Mammary epithelial cell (primary cell): ENCODE measurements at regions not wholly inside any gene's neighbourhood (a gene's known extent, or its start where the extent isn't known, plus 50 kb on each side); places are given as distances from the start of the nearest gene placed in this dataset.

Source experiments
- EZH2 ChIP-seq: IDR thresholded peaks from 2 replicates; pipeline ENCODE4 v1.6.1; 2012; ENCODE audit warnings: low read length, inconsistent platforms, borderline replicate concordance
- TF ChIP-seq, protein P1 (sequence below), 2 donors: IDR thresholded peaks in 1 of 2; conservative IDR thresholded peaks in 1 of 2; 2 replicates each; pipeline ENCODE4 v1.5.1; 2011 to 2012; ENCODE audit warnings: inconsistent platforms in 2 of 2, low read length in 2 of 2, mild to moderate bottlenecking in 2 of 2, control low read depth in 1 of 2, low read depth in 1 of 2; ENCODE audit not compliant: insufficient read depth in 1 of 2; ENCODE audit errors: extremely low read depth in 1 of 2

DNA sequence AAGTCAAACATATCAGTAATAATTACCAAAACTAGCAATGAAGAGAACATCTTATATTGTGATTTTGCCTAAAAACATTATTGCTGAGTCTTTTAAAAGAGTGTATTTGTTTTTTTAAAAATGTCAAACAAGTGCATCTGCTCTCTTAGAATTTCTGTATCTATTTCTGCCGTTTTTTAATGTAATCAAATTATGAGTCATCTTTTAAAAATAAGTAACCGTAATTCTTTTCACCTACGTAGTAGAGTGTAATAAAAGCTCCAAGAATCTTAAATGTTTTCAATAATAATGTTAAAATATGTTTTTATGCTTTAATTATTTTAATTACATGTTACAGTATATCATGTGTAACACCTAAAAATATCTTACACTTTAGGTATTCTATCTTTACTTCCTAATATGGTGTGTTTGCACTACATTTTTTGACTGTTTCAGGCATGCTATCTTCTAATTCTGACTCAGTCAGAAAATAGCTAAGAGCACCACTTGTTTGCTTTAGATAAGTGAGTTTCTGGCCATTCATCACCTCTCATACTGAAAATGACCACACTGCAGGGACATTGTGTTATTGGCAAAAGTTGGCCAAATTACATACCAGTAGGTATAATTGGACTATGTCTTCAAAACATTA lies 368.5 kb downstream of the PCDH7 start:
- TF ChIP-seq, protein P1, sequence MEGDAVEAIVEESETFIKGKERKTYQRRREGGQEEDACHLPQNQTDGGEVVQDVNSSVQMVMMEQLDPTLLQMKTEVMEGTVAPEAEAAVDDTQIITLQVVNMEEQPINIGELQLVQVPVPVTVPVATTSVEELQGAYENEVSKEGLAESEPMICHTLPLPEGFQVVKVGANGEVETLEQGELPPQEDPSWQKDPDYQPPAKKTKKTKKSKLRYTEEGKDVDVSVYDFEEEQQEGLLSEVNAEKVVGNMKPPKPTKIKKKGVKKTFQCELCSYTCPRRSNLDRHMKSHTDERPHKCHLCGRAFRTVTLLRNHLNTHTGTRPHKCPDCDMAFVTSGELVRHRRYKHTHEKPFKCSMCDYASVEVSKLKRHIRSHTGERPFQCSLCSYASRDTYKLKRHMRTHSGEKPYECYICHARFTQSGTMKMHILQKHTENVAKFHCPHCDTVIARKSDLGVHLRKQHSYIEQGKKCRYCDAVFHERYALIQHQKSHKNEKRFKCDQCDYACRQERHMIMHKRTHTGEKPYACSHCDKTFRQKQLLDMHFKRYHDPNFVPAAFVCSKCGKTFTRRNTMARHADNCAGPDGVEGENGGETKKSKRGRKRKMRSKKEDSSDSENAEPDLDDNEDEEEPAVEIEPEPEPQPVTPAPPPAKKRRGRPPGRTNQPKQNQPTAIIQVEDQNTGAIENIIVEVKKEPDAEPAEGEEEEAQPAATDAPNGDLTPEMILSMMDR (conservative IDR thresholded peaks at IDR 0.05 in 1 of 2, IDR thresholded peaks at IDR 0.05 in 1 of 2; ENCODE audit: extremely low read depth in 1 of 2, insufficient read depth in 1 of 2, low read depth in 1 of 2, low read length in 2 of 2) = no peak
- no peak for TF ChIP-seq EZH2
